ENCODE measurements at regions not wholly inside any gene's neighbourhood (a gene's known extent, or its start where the extent isn't known, plus 50 kb on each side); places are given as distances from the start of the nearest gene placed in this dataset.

DNA sequence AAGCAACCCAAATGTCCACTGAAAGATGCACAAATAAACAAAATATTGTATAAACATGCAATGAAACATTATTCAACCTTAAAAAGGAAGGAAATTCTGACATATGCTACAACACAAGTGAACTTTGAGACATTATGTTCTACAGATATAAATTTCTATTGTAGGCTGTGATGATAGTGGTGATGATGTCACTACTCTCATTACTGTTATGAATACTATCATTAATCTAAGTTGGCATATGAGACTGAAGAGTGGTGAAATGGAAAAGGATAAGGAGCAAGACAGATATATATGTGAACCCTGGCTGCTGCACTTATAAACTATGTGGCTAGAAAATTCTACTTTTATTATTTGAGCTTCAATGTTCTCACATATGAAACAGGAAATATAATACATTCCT is 360.2 kb downstream of the TFAP2A start:
- Mint-ChIP-seq H3K4me1 (ENCODE audit: low read depth) (no peaks in the 10 kb centered on the region), H3K9me3 (peaks cover 12% of the 10 kb centered on the region; the same call in 1 of the 2 replicates), H3K4me3 (no peak overlapping the region), H3K27ac (no peak overlapping the region), H3K27me3 (ENCODE audit: insufficient read depth) (no peaks in the 10 kb centered on the region; the same call in 1 of the 2 replicates), H3K36me3 (ENCODE audit: low read depth) (peaks cover 11% of the 10 kb centered on the region; the same call in 1 of the 2 replicates)
- no peak for DNase-seq
- TF ChIP-seq, protein P1, sequence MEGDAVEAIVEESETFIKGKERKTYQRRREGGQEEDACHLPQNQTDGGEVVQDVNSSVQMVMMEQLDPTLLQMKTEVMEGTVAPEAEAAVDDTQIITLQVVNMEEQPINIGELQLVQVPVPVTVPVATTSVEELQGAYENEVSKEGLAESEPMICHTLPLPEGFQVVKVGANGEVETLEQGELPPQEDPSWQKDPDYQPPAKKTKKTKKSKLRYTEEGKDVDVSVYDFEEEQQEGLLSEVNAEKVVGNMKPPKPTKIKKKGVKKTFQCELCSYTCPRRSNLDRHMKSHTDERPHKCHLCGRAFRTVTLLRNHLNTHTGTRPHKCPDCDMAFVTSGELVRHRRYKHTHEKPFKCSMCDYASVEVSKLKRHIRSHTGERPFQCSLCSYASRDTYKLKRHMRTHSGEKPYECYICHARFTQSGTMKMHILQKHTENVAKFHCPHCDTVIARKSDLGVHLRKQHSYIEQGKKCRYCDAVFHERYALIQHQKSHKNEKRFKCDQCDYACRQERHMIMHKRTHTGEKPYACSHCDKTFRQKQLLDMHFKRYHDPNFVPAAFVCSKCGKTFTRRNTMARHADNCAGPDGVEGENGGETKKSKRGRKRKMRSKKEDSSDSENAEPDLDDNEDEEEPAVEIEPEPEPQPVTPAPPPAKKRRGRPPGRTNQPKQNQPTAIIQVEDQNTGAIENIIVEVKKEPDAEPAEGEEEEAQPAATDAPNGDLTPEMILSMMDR (IDR thresholded peaks at IDR 0.05), result no peak

DNA sequence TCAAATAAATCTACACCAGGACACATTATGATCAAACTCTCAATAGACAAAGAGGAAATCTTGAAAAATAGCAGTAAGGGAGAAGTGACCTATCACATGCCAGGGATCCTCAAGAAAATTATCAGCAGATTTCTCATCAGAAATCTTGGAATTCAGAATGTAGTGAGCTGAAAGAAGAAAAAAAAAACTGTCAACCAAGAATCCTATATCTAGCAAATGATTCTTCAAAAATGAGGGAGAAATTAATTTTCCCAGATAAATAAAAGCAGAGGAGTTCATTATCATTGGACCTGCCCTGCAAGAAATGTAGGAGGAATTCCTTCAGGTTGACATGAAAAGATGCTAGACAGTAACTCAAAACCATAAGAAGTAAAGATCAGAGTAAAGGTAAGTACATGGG is 363.6 kb downstream of the TFAP2A start:
- Mint-ChIP-seq H3K27ac (no peak overlapping the region), H3K27me3 (ENCODE audit: insufficient read depth) (no peaks in the 10 kb centered on the region), H3K9me3 (peaks cover 12% of the 10 kb centered on the region; the same call in 1 of the 2 replicates), H3K36me3 (ENCODE audit: low read depth) (peaks cover 11% of the 10 kb centered on the region; the same call in 1 of the 2 replicates), H3K4me1 (ENCODE audit: low read depth) (peaks cover 9% of the 10 kb centered on the region; the same call in 1 of the 2 replicates), H3K4me3 (no peak overlapping the region)
- DNase-seq, result no peak
- TF ChIP-seq, protein P1 (IDR thresholded peaks at IDR 0.05), result no peak

DNA sequence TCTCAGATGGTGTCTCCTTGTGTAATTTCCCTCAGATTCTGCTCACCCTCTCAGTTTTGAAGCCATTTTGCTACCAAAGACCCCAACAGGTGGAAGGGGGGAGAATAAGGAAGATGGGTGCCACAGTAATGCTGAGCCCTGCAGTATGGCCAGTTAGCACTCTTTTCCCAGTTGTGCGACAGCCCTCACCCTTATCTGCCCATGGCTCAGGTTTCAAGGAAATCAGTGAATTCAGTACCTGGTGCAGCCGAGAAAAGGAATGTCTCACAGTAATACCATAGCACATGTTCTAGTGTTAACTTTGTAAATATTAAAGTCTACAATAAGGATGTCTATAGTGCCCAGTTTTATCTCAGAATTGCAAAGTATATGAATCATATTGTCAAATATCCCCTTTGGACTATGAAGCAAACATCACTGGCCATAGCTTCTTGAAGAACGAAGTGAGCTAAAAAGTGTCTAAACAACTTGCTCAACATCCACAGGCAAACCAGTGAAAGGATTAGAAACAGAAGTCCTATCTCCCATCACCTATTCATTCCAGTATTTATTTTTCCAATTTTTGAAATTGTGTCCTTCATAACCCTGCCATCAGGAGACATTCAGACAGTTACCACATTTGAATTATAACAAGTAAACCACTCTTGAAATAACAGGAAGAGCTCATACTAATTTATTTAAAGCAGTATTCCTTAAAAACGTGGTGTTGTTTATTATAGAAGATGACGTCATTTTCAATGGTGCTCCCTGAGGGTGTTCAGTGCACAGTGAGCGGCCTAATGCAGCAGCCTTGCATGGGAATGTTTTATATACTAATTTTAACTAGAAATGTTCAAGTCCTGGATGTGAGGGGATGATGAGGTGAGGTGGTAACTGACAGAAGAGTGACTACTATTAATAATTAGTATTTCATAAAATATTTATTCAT is 366.2 kb downstream of the TFAP2A start:
- no peaks in the 10 kb centered on the region; the same call in 1 of the 2 replicates for H3K27me3 Mint-ChIP-seq (ENCODE audit: insufficient read depth)
- H3K9me3 Mint-ChIP-seq, result peaks cover 12% of the 10 kb centered on the region; the same call in 1 of the 2 replicates
- no peak overlapping the region for H3K27ac Mint-ChIP-seq
- no peak overlapping the region for H3K4me3 Mint-ChIP-seq
- TF ChIP-seq, protein P1 (IDR thresholded peaks at IDR 0.05), result no peak
- DNase-seq, result no peak
- H3K4me1 Mint-ChIP-seq (ENCODE audit: low read depth), result peaks cover 9% of the 10 kb centered on the region; the same call in 1 of the 2 replicates
- peaks cover 11% of the 10 kb centered on the region; the same call in 1 of the 2 replicates for H3K36me3 Mint-ChIP-seq (ENCODE audit: low read depth)

DNA sequence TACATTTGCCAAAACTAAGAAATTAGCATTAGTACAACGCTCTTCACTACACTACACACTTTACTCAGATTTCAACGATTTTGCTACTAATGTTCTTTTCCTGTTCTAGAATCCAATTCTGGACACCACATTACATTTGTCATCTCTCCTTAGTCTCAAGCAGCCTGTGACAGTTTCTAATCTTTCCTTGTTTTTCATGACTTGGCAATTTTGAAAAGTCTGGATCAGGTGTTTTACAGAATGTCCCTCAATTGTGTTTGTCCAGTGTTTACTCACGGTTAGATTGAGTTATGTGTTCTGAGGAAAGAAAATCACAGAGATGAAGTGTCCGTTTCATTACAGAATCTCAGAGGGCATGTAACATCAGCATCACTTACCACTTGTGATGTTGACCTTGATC is 372.6 kb downstream of the TFAP2A start:
- Mint-ChIP-seq H3K27ac (no peak overlapping the region), H3K9me3 (no peaks in the 10 kb centered on the region), H3K4me1 (ENCODE audit: low read depth) (peaks cover 14% of the 10 kb centered on the region), H3K36me3 (ENCODE audit: low read depth) (no peaks in the 10 kb centered on the region), H3K27me3 (ENCODE audit: insufficient read depth) (no peaks in the 10 kb centered on the region; the same call in 1 of the 2 replicates), H3K4me3 (no peak overlapping the region)
- TF ChIP-seq, protein P1 (IDR thresholded peaks at IDR 0.05), result no peak
- no peak for DNase-seq

DNA sequence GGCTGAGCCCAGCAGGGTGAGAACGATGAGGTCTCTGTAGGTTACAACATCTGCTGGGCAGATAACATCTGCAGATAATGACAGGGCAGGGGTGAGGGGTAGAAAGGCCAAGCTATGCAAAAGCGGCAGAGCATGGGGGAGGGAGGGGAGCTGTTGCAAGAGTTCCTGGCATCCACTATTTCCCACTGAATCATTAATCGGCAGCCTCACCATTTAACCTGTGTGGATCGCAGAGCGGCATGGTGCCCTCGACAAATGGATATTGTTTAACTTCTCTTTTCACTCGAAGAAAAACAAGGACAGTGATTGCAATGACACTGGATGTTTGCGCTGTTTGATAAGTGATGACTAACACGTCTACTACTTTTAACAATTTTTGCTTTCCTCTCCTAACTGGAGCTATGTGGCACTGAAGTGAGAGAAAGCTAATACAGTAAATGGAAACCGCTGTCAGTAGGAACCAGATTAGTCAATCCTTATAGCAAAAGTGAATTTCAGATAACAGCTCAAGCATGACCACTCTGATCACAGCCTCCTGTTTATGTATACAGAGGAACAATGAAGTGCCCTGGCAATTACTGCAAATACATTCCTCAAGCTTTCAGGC is 381.5 kb downstream of the TFAP2A start:
- H3K9me3 Mint-ChIP-seq, result no peaks in the 10 kb centered on the region
- no peak for DNase-seq
- H3K4me3 Mint-ChIP-seq, result peak overlapping the region; percentile 33; the same call in 1 of the 2 replicates
- no peak overlapping the region for H3K27ac Mint-ChIP-seq
- TF ChIP-seq, protein P1 (IDR thresholded peaks at IDR 0.05), result no peak
- peaks cover 24% of the 10 kb centered on the region for H3K4me1 Mint-ChIP-seq (ENCODE audit: low read depth)
- no peaks in the 10 kb centered on the region for H3K36me3 Mint-ChIP-seq (ENCODE audit: low read depth)
- no peaks in the 10 kb centered on the region for H3K27me3 Mint-ChIP-seq (ENCODE audit: insufficient read depth)

Measured in HFFc6 (cell line).